UCSD-AML1 (cell line): ENCODE measurements at regions not wholly inside any gene's neighbourhood (a gene's known extent, or its start where the extent isn't known, plus 50 kb on each side); places are given as distances from the start of the nearest gene placed in this dataset.
"Not testable (repeated sequence)": the region's sequence is repeated elsewhere in the genome, so short reads cannot be mapped to it uniquely, and the experiment has no call there.

ENCODE experiments used
- DNase-seq: peaks from one replicate; lab custom pipeline; 2025; ENCODE audit not compliant: unreplicated experiment; lab: John Stamatoyannopoulos, UW

DNA sequence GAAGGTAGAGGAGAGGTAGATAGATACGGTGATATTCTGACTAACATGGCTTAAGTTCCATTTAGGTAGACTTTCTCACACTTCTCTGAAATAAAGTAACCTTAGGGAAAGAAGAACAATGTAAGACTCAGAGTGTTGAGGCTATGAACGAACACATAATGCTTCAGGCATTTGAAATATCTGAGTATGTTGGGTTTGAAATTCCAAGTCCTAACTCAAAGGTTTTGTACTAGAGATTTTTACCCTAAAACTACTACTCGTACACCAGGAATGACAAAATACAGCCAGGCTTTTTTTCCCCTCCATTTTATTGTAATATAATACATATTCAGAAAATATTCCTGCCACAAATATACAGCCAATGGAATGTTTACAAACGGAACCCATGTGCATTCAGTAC lies 592.6 kb downstream of the ETS1 start:
- DNase-seq = no peak

GRCh38 chr11:127993788-127994187 lies 593.6 kb downstream of the ETS1 start:
- no peak for DNase-seq

DNA sequence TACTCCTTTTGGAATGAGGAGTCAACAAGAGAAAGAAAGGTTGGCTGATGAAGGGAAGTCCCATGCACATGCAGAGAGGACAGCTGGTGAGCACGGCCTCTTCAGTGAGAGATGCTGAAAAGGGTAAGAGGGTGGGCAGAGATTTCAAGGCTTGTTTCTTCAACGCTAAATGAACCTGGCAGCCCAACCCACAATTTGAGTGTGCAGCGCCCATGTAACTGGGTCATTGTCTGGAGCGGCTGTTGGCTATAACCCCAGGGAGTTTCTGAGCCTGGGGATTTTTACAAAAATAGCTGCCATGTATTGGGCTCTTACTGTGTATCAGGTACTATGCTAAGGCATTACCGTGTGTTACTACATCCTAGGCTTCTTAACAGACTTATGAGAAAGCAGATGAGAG lies 594.1 kb downstream of the ETS1 start:
- DNase-seq = no peak

- DNase-seq = no peak
These were observed 601.3 kb downstream of the ETS1 start for GRCh38 chr11:127986073-127986472.

- no peak for DNase-seq
These were observed 614.5 kb downstream of the ETS1 start for GRCh38 chr11:127972816-127973215.

GRCh38 chr11:127971448-127971847 lies 615.9 kb downstream of the ETS1 start:
- no peak for DNase-seq

- DNase-seq = no peak
These were observed 620.5 kb downstream of the ETS1 start for GRCh38 chr11:127966821-127967220.

DNA sequence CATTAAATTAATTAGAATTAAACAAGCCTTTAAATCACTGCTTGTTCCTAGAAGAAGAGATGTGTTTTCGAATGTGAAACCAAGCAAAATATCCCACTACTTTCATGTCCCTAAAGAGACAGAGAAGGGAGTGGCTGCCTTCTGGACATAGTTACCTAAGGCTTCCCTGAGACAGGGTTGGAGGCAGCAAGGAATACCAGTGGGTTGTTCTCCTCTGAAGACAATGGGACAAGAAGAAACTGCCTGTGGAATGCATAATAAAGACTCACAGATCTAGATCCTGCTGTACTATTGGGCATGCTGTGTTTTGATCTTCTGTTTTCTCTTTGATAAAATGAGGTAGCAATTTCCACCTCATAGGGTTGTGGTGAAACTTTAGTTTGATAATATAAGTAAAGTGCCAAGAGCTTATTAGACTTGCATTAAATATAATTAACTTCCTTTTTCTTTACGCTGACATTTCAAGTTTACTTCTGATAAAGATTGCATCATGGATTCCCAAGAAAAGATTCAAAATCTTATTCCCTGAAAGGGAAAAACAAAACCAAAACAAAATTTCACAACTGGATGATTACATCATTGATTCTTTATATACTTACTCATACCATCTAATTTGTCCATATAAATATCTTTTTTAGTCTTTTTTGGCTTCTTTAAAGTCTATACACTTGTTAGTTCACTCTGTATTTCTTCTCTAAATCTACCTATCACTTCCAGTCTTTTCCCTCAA lies 621.3 kb downstream of the ETS1 start:
- DNase-seq = no peak

GRCh38 chr11:127962416-127962815 lies 624.9 kb downstream of the ETS1 start:
- no peak for DNase-seq

GRCh38 chr11:127950162-127950561 lies 637.2 kb downstream of the ETS1 start:
- DNase-seq = no peak

- DNase-seq = no peak
These were observed 643.6 kb downstream of the ETS1 start for GRCh38 chr11:127943763-127944162.

- no peak for DNase-seq
These were observed 644.2 kb downstream of the ETS1 start for GRCh38 chr11:127943152-127943551.

GRCh38 chr11:127941554-127941953 lies 645.8 kb downstream of the ETS1 start:
- DNase-seq = not testable (repeated sequence)

- DNase-seq = no peak
These were observed 648.4 kb downstream of the ETS1 start for GRCh38 chr11:127939000-127939399.

GRCh38 chr11:127935081-127935480 lies 652.3 kb downstream of the ETS1 start:
- DNase-seq = no peak

DNA sequence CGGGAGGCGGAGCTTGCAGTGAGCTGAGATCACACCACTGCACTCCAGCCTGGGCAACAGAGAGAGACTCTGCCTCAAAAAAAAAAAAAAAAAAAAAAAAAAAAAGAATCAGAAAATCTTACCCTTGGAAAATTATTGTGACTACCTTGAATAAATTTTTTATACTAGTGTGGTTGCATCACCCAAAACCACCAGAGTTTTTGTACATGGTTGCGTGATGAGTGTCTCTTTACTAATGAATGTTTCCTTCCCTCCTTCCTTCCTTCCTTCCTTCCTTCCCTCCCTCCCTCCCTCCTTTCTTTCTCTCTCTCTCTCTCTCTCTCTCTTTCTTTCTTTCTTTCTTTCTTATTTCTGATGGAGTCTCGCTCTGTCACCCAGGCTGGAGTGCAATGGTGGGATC lies 653.4 kb downstream of the ETS1 start:
- not testable (repeated sequence) for DNase-seq

GRCh38 chr11:127931803-127932202 lies 655.6 kb downstream of the ETS1 start:
- no peak for DNase-seq

DNA sequence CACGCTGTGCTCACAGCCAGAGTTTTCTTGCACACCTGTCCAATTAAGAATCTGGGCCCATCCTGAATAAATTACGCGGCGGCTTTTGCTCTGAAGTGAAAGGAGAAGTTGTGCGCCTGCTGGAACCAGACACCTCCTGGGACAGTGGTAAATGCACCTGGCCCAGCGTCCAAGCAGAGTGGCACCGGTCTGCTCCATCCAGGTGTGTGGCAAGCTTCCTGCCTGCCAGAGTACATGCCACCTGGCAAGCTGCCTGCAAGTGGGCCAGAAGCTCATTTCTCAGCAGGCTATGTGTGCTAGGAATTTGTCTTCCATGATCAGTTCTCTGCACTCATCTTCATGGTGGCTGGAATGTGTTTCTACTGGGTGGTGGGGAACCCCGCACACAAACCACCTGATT lies 660.6 kb downstream of the ETS1 start:
- DNase-seq = no peak

DNA sequence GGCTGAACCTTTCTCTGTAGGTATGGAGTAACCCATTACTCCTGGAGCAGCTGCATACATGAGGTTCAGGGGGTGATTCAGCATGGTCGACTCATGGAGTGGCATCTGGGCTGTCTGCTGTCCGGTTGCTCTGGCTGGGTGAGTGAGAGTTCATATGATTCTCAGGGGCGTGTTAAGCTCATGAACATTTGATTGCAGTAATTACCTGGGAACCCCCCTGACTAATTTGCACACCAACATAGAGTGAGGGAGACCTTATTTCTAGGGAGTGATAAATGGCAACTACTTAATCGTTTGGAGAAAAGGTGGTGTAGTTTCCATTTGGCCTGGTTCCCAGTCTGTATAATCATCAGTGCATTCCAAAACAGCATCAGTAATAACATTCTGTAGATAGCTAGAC lies 661.9 kb downstream of the ETS1 start:
- DNase-seq = no peak

GRCh38 chr11:127919206-127920000 lies 668.0 kb downstream of the ETS1 start:
- DNase-seq = no peak

- no peak for DNase-seq
These were observed 685.0 kb downstream of the ETS1 start for GRCh38 chr11:127902382-127902781.
